Loucy (cell line): ENCODE measurements at regions not wholly inside any gene's neighbourhood (a gene's known extent, or its start where the extent isn't known, plus 50 kb on each side); places are given as distances from the start of the nearest gene placed in this dataset.

Experiments used
- H2AFZ ChIP-seq: fragments of 200-600 bp; sonication (generic); 2 replicates; pipeline ENCODE4 v1.6.0; 2016; ENCODE audit warnings: antibody characterized with exemption, mild to moderate bottlenecking, low read length, moderate library complexity
- H3F3A ChIP-seq: fragments of 200-600 bp; 2 replicates; pipeline ENCODE4 v1.6.0; 2016; ENCODE audit warnings: antibody characterized with exemption, low read depth, mild to moderate bottlenecking
- H3K27me3 ChIP-seq: fragments of 200-600 bp; sonication (generic); 2 replicates; pipeline ENCODE4 v1.6.1; 2014; ENCODE audit warnings: low read length, mild to moderate bottlenecking; ENCODE audit not compliant: insufficient read depth, poor library complexity, severe bottlenecking
- H3K36me3 ChIP-seq: fragments of 200-600 bp; sonication (generic); 2 replicates; pipeline ENCODE4 v1.6.1; 2016; ENCODE audit warnings: low read length; ENCODE audit not compliant: insufficient read depth
- H3K4me1 ChIP-seq: fragments of 200-600 bp; sonication (generic); 2 replicates; pipeline ENCODE4 v1.5.1; 2014; ENCODE audit warnings: low read length, mild to moderate bottlenecking; ENCODE audit not compliant: insufficient read depth, poor library complexity, severe bottlenecking
- H3K4me2 ChIP-seq: fragments of 200-600 bp; sonication (generic); 2 replicates; pipeline ENCODE4 v1.6.0; 2014; ENCODE audit warnings: antibody characterized with exemption, low read length, low read depth, mild to moderate bottlenecking; ENCODE audit not compliant: poor library complexity, severe bottlenecking
- H3K4me3 ChIP-seq: fragments of 200-600 bp; sonication (generic); 2 replicates; pipeline ENCODE4 v1.5.1; 2014; ENCODE audit warnings: low read length, mild to moderate bottlenecking, mixed read lengths; ENCODE audit not compliant: poor library complexity, severe bottlenecking
- H3K79me2 ChIP-seq: fragments of 200-600 bp; sonication (generic); 2 replicates; pipeline ENCODE4 v1.6.1; 2014; ENCODE audit warnings: low read length; ENCODE audit not compliant: insufficient read depth
- H3K9ac ChIP-seq: fragments of 200-600 bp; sonication (generic); 2 replicates; pipeline ENCODE4 v1.6.0; 2014; ENCODE audit warnings: mild to moderate bottlenecking, low read depth, low read length, moderate library complexity; ENCODE audit not compliant: poor library complexity, severe bottlenecking
- H3K9me2 ChIP-seq: fragments of 200-600 bp; sonication (generic); replicated peaks from 2 replicates; pipeline ENCODE4 v1.6.1; 2016; ENCODE audit warnings: low read depth, low read length, mixed read lengths
- H3K9me3 ChIP-seq: fragments of 200-600 bp; sonication (generic); 2 replicates; pipeline ENCODE4 v1.6.1; 2014; ENCODE audit warnings: mild to moderate bottlenecking, antibody characterized with exemption, low read length, low read depth; ENCODE audit not compliant: insufficient read depth
- H4K20me1 ChIP-seq: fragments of 200-600 bp; sonication (generic); 2 replicates; pipeline ENCODE4 v1.6.0; 2014; ENCODE audit warnings: antibody characterized with exemption, low read length, mild to moderate bottlenecking; ENCODE audit not compliant: insufficient read depth, poor library complexity, severe bottlenecking
- CTCF ChIP-seq: fragments of 200-600 bp; sonication (generic); conservative IDR thresholded peaks from 2 replicates; pipeline ENCODE4 v1.5.1; 2014; ENCODE audit warnings: mild to moderate bottlenecking, antibody characterized with exemption, low read length
- EZH2phosphoT487 ChIP-seq: fragments of 200-600 bp; IDR thresholded peaks from 2 replicates; pipeline ENCODE4 v1.6.1; 2018; ENCODE audit warnings: antibody characterized with exemption, mild to moderate bottlenecking, moderate library complexity, borderline replicate concordance

- no peak for TF ChIP-seq EZH2phosphoT487
- no peak for TF ChIP-seq CTCF
- Histone ChIP-seq H3K79me2 (no peaks in the 10 kb centered on the region), H3K9me3 (no peaks in the 10 kb centered on the region), H3K36me3 (no peaks in the 10 kb centered on the region), H4K20me1 (no peaks in the 10 kb centered on the region), H3K27me3 (no peaks in the 10 kb centered on the region), H3F3A (no peaks in the 10 kb centered on the region), H3K4me1 (no peaks in the 10 kb centered on the region), H3K4me2 (no peak overlapping the region), H3K9ac (no peak overlapping the region), H3K4me3 (no peak overlapping the region), H2AFZ (no peak overlapping the region), H3K9me2 (no peaks in the 10 kb centered on the region; the same call in 1 of the 2 replicates)
These were observed 453.5 kb downstream of the TDRD3 start for GRCh38 chr13:60850526-60850925.

GRCh38 chr13:60838581-60838980 lies 441.6 kb downstream of the TDRD3 start:
- Histone ChIP-seq H3K9ac (no peak overlapping the region), H3F3A (no peaks in the 10 kb centered on the region)

GRCh38 chr13:60837806-60838205 lies 440.8 kb downstream of the TDRD3 start:
- no peak overlapping the region for H3K4me3 ChIP-seq
- TF ChIP-seq CTCF (no peak), EZH2phosphoT487 (no peak)
- H3K9ac ChIP-seq: no peak overlapping the region
- no peak overlapping the region for H3K4me2 ChIP-seq
- H3K4me1 ChIP-seq: no peaks in the 10 kb centered on the region
- H3K36me3 ChIP-seq: no peaks in the 10 kb centered on the region
- H3K9me2 ChIP-seq: no peaks in the 10 kb centered on the region
- H2AFZ ChIP-seq: no peak overlapping the region
- no peaks in the 10 kb centered on the region for H3K27me3 ChIP-seq
- H3K9me3 ChIP-seq: no peaks in the 10 kb centered on the region
- no peaks in the 10 kb centered on the region for H3F3A ChIP-seq
- no peaks in the 10 kb centered on the region for H4K20me1 ChIP-seq
- H3K79me2 ChIP-seq: no peaks in the 10 kb centered on the region

More at GRCh38 chr13:60838581-60838980, 441.6 kb downstream of the TDRD3 start:
- H3K27me3 ChIP-seq: no peaks in the 10 kb centered on the region
- no peaks in the 10 kb centered on the region for H3K36me3 ChIP-seq
- H2AFZ ChIP-seq: no peak overlapping the region
- H4K20me1 ChIP-seq: no peaks in the 10 kb centered on the region
- H3K9me2 ChIP-seq: no peaks in the 10 kb centered on the region
- no peak overlapping the region for H3K4me3 ChIP-seq
- H3K4me1 ChIP-seq: no peaks in the 10 kb centered on the region
- H3K4me2 ChIP-seq: no peak overlapping the region
- H3K9me3 ChIP-seq: no peaks in the 10 kb centered on the region
- TF ChIP-seq EZH2phosphoT487 (no peak), CTCF (no peak)
- no peaks in the 10 kb centered on the region for H3K79me2 ChIP-seq
